Stomach (tissue), 8 donors: ENCODE measurements at regions not wholly inside any gene's neighbourhood (a gene's known extent, or its start where the extent isn't known, plus 50 kb on each side); places are given as distances from the start of the nearest gene placed in this dataset.

Experiments
- DNase-seq, 2 donors: peaks; one replicate each; pipeline versions ENCODE4 v3.0.0 to v3.0.0-alpha.2; 2013 to 2019
- H3K27ac ChIP-seq, 5 donors: fragments of 200-600 bp in 4 of 5; sonication (generic) in 4 of 5; one replicate each; pipeline ENCODE4 v1.5.1; 2013 to 2019; ENCODE audit warnings: mild to moderate bottlenecking in 1 of 5, moderate library complexity in 1 of 5
- H3K27me3 ChIP-seq, 3 donors: fragments of 200-600 bp; sonication (generic); one replicate each; pipeline ENCODE4 v1.5.1; 2017 to 2019; ENCODE audit warnings: mixed run types in 1 of 3
- H3K36me3 ChIP-seq, 4 donors: fragments of 200-600 bp; sonication (generic); 1 replicate in 3 of 4; 2 replicates in 1 of 4; pipeline ENCODE4 v1.5.1; 2016 to 2019
- H3K4me1 ChIP-seq, 4 donors: fragments of 200-600 bp; sonication (generic); one replicate each; pipeline ENCODE4 v1.5.1; 2016 to 2019
- H3K4me3 ChIP-seq, 4 donors: fragments of 200-600 bp; sonication (generic) in 3 of 4; one replicate each; pipeline ENCODE4 v1.5.1; 2016 to 2019; ENCODE audit warnings: mild to moderate bottlenecking in 1 of 4
- H3K9me3 ChIP-seq, 4 donors: fragments of 200-600 bp; sonication (generic); one replicate each; pipeline ENCODE4 v1.5.1; 2016 to 2019
- EP300 ChIP-seq: sonication (generic); formaldehyde crosslinking; IDR thresholded peaks from one replicate; pipeline ENCODE4 v1.6.1; 2017; ENCODE audit warnings: antibody characterized with exemption
- POLR2A ChIP-seq, 4 donors: fragments of 450-650 bp; IDR thresholded peaks; one replicate each; pipeline ENCODE4 v1.6.1; 2016; ENCODE audit warnings: antibody characterized with exemption in 4 of 4, control low read depth in 2 of 4, mild to moderate bottlenecking in 1 of 4, moderate library complexity in 1 of 4
- POLR2AphosphoS5 ChIP-seq, 3 donors: sonication (generic); formaldehyde crosslinking; IDR thresholded peaks; one replicate each; pipeline ENCODE4 v1.6.1; 2016; ENCODE audit warnings: antibody characterized with exemption in 3 of 3
- WGBS, 5 donors: extraction: QIAGEN DNeasy Blood & Tissue Kit in 3 of 5; methylation state at CpG; one replicate each; pipeline versions ENCODE4 v1.1.5 to v1.1.7; 2013 to 2018; 5-methylcytosine and 5-hydroxymethylcytosine counted together
- intact Hi-C: fragments of 100-400 bp; cut with DNase I; formaldehyde crosslinking; loops from one replicate; pipeline ENCODE4 v1.15.1; 2023; ENCODE audit warnings: low total_unique reads
- TF ChIP-seq, protein P1 (sequence below), 7 experiments: fragments of 450-650 bp in 4 of 7; fragments of 200-600 bp in 3 of 7; sonication (generic) in 3 of 7; IDR thresholded peaks; one replicate each; pipeline ENCODE4 v1.5.1; 2016 to 2019; ENCODE audit warnings: antibody characterized with exemption in 7 of 7, control low read depth in 2 of 7, mild to moderate bottlenecking in 1 of 7
- donor health status: healthy with polysubstance abuse.
- donor health status: Bipolar disorder and iron deficiency.
- donor health status: healthy.

DNA sequence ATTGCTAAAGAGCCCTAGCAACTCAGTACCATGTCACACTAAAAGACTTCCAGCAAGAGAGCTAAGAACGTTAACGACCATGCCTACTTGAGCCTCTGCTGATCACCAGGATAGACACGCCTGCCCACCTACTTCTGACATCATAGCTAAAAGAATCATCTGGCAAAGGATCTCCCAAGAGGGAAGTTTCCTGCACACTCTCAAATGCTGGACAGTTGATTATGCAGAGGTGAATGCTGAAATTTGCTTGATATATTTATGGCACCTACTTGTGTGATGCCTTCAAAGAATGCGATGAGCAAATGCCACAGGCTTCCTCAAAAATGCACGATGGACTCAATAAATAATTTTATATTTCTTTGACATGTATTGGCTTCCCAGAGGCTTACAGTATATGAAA is 113.6 kb downstream of the GALC start:
- Histone ChIP-seq H3K4me3 (no peak overlapping the region), H3K9me3 (peaks cover 0 to 5% (median 0%) of the 10 kb centered on the region in 4 donors), H3K27me3 (no peaks in the 10 kb centered on the region), H3K4me1 (no peaks in the 10 kb centered on the region), H3K27ac (no peak overlapping the region), H3K36me3 (no peaks in the 10 kb centered on the region)
- TF ChIP-seq POLR2A (IDR thresholded peaks at IDR 0.05) (no peak), EP300 (no peak), POLR2AphosphoS5 (IDR thresholded peaks at IDR 0.05) (no peak)
- TF ChIP-seq, protein P1, sequence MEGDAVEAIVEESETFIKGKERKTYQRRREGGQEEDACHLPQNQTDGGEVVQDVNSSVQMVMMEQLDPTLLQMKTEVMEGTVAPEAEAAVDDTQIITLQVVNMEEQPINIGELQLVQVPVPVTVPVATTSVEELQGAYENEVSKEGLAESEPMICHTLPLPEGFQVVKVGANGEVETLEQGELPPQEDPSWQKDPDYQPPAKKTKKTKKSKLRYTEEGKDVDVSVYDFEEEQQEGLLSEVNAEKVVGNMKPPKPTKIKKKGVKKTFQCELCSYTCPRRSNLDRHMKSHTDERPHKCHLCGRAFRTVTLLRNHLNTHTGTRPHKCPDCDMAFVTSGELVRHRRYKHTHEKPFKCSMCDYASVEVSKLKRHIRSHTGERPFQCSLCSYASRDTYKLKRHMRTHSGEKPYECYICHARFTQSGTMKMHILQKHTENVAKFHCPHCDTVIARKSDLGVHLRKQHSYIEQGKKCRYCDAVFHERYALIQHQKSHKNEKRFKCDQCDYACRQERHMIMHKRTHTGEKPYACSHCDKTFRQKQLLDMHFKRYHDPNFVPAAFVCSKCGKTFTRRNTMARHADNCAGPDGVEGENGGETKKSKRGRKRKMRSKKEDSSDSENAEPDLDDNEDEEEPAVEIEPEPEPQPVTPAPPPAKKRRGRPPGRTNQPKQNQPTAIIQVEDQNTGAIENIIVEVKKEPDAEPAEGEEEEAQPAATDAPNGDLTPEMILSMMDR (IDR thresholded peaks at IDR 0.05): no peak
- no peak for DNase-seq
- intact Hi-C loops: no loop called here
- WGBS, 5 donors: 80 to 86% (median 84%) methylated on average over 5 of the region's 5 CpGs

DNA sequence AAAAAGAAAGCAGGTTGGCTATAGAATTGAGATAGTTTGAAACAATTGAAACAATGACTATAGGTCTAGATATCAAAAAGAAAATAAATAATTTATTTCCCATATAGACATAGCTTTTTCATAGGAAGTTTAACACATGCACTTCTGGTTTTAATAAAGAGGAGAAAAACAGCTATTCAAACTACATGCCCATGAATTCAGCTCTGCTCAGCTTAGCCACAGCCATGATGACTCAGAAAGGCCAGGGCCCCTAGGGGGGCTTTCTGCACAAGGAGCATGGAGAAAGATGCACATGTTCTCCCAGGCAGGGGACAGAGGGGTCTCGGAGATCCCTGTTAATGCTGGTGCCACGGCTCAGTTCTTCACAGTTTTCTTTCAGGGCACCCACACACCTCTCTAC is 114.0 kb downstream of the GALC start:
- no peak for DNase-seq
- H3K36me3 ChIP-seq: no peaks in the 10 kb centered on the region
- no peak overlapping the region for H3K27ac ChIP-seq
- H3K4me1 ChIP-seq: no peaks in the 10 kb centered on the region
- WGBS, 5 donors: 35 to 66% (median 39%) methylated on average over 2 of the region's 2 CpGs
- TF ChIP-seq POLR2AphosphoS5 (IDR thresholded peaks at IDR 0.05) (no peak), EP300 (no peak), POLR2A (IDR thresholded peaks at IDR 0.05) (no peak)
- TF ChIP-seq, protein P1 (IDR thresholded peaks at IDR 0.05): no peak
- H3K9me3 ChIP-seq: peaks cover 0 to 5% (median 0%) of the 10 kb centered on the region in 4 donors
- no peak overlapping the region for H3K4me3 ChIP-seq
- intact Hi-C loops: no loop called here
- H3K27me3 ChIP-seq: no peaks in the 10 kb centered on the region

DNA sequence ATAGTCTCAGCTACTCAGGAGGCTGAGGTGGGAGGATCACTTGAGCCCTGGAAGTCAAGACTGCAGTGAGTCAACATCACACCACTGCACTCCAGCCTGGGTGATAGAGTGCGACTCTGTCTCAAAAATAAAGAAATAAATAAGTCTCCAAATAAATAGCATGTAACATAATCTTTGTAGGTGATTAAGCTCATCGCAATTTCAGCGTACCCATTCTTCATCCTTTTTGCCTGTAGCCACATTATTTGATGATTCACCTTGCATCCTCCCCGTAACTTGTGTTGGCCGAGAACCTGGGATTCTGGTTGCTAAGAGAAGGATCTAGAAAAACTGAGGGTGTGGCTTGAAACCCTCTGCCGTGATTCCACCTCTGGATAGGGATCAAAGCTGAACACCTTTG is 115.1 kb downstream of the GALC start:
- intact Hi-C loops: no loop called here
- TF ChIP-seq, protein P1 (IDR thresholded peaks at IDR 0.05): no peak
- no peak for TF ChIP-seq POLR2AphosphoS5 (IDR thresholded peaks at IDR 0.05)
- TF ChIP-seq POLR2A (IDR thresholded peaks at IDR 0.05): no peak
- no peak for TF ChIP-seq EP300

DNA sequence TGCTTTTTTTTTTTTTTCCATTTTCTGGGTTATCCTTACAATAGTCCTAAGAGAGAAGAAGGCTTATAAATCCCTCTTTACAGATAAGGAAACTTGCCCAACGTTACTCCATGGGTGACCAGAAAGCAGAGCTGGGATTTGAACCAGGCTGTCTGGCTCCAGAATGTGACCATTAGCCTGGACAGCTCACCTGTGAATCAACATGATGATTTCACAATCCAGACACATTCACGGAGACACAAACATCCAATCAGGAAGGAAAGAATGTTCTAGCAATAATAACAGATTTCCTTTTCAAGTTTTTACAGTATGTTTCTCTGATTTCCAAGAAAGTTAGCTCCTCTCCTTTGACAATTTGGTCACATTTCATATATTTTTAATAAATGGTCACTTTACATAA is 118.3 kb downstream of the GALC start:
- intact Hi-C loops: no loop called here
- DNase-seq: no peak
- TF ChIP-seq, protein P1 (IDR thresholded peaks at IDR 0.05): no peak
- no peak for TF ChIP-seq POLR2A (IDR thresholded peaks at IDR 0.05)
- TF ChIP-seq EP300: no peak
- TF ChIP-seq POLR2AphosphoS5 (IDR thresholded peaks at IDR 0.05): no peak
- Histone ChIP-seq H3K4me3 (no peak overlapping the region), H3K4me1 (no peaks in the 10 kb centered on the region), H3K27ac (no peak overlapping the region), H3K27me3 (peaks cover 0 to 5% (median 0%) of the 10 kb centered on the region in 3 donors), H3K9me3 (no peaks in the 10 kb centered on the region), H3K36me3 (no peaks in the 10 kb centered on the region)
- WGBS, 5 donors: 43 to 57% (median 49%) methylated on average over 2 of the region's 2 CpGs

More for the DNA sequence above, 115.1 kb downstream of the GALC start:
- Histone ChIP-seq H3K9me3 (peaks cover 0 to 3% (median 0%) of the 10 kb centered on the region in 4 donors), H3K4me1 (no peaks in the 10 kb centered on the region), H3K36me3 (no peaks in the 10 kb centered on the region), H3K27me3 (peaks cover 0 to 2% (median 0%) of the 10 kb centered on the region in 3 donors), H3K4me3 (no peak overlapping the region), H3K27ac (no peak overlapping the region)
- DNase-seq: no peak
- WGBS, 5 donors: 83 to 92% (median 91%) methylated on average over 6 of the region's 6 CpGs
